ENCODE measurements at regions not wholly inside any gene's neighbourhood (a gene's known extent, or its start where the extent isn't known, plus 50 kb on each side); places are given as distances from the start of the nearest gene placed in this dataset.
"Not testable (repeated sequence)": the region's sequence is repeated elsewhere in the genome, so short reads cannot be mapped to it uniquely, and the experiment has no call there.

- DNase-seq: no peak
Measured at GRCh38 chr14:97077687-97078086, 280.5 kb downstream of the VRK1 start.

- DNase-seq: no peak
Measured at GRCh38 chr14:97080991-97081390, 283.8 kb downstream of the VRK1 start.

DNA sequence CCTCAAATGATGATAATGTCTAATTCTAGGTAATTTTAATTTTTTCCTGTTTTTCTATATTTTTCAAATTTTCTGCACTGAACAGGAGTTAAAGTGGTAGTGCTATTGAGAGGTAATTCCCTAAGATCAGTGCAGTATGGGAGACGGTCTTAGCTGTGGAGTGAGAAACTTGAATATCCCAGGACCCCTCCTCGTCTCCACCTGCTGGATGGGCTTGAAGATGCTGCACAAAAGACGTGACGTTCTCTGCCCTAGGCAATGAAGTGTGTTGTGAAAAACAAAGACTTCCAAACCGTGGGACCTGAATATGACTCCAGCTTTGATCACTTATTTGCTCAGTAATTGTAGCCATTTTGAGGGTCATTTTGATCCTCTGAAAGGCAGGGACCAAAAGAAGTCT is 298.1 kb downstream of the VRK1 start:
- DNase-seq: no peak

GRCh38 chr14:97097296-97097695 is 300.1 kb downstream of the VRK1 start:
- no peak for DNase-seq

GRCh38 chr14:97100306-97100705 is 303.1 kb downstream of the VRK1 start:
- DNase-seq: no peak

DNA sequence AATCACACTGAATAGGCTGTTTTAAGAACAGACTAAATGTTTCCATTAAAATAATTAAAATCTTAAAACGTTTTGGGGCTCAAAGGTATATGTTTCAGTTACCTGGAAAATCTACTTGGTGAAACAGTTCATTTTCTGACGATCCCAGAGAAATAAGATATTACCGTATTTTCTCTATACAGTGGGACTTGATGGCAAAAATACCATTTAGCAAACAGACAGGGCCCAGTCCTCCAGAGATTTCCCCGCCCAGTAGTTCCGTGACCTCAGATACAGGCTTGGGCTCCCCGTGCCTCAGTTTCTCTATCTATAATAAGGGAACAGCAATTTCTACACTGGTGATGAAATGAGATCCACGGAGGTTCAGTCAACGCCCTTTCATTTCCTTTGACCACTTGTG is 304.4 kb downstream of the VRK1 start:
- no peak for DNase-seq

- no peak for DNase-seq
Measured at GRCh38 chr14:97104029-97104428, 306.8 kb downstream of the VRK1 start.

GRCh38 chr14:97106166-97106565 is 309.0 kb downstream of the VRK1 start:
- DNase-seq: no peak

- DNase-seq: no peak
Measured at GRCh38 chr14:97106609-97107008, 309.4 kb downstream of the VRK1 start.

GRCh38 chr14:97107080-97107479 is 309.9 kb downstream of the VRK1 start:
- no peak for DNase-seq

GRCh38 chr14:97107760-97108159 is 310.6 kb downstream of the VRK1 start:
- DNase-seq: no peak

- no peak for DNase-seq
Measured at GRCh38 chr14:97109234-97109633, 312.1 kb downstream of the VRK1 start.

DNA sequence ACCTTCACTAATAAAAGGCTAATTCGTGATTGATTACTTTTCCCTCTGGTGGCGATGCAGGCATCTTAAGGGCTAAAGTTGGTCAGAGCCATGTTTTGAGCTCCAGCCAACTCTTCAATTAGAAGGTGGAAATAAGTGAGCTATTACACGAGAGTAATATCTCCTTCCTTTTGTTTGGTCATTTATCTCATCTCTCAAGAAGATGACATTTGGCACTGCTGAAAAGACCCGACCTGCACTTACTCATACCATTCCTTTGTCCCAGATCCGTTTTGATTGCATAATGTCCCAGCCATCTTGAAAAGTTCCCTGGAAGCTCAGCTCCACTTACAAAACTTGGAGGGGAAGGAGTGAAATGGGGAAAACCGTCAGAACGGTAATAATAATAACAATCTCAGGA is 316.2 kb downstream of the VRK1 start:
- no peak for DNase-seq

DNA sequence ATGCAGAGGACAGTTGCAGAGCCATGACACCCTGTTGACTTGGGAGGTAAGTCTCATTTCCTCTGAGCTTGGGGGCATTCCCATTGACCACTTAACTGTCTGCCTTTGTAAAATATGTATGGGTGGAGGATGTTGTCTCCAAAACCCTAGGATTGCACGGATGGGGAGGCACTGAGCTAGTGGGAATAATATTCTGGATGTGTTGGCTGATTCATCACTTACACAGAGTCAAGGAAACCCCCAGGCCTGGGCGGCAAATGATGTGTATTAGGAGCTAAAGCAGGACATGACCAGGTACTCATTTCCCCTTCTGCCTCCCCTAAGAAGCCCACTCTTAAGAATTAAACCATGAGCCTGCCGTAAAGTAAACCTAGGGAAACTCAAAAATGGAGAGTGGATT is 319.4 kb downstream of the VRK1 start:
- no peak for DNase-seq

DNA sequence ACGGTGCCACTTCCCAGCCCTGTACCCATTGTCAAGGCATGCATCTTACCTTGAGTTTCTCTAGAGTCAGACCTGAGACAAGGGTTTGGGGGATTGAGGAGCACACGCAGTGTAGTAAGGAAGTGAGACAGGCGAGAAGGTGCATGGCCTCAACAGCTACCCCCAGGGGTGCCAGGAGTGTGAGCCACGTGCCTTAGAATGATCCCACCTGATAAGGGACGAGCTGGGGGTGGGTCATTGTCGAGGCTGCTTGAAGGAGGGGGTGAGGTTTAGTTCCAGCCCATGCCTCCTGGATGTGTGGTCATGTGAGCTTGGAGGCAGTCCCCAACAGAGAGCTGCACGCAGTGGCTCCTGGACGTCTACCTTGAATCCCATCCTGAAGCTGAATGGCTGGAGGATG is 320.5 kb downstream of the VRK1 start:
- no peak for DNase-seq

DNA sequence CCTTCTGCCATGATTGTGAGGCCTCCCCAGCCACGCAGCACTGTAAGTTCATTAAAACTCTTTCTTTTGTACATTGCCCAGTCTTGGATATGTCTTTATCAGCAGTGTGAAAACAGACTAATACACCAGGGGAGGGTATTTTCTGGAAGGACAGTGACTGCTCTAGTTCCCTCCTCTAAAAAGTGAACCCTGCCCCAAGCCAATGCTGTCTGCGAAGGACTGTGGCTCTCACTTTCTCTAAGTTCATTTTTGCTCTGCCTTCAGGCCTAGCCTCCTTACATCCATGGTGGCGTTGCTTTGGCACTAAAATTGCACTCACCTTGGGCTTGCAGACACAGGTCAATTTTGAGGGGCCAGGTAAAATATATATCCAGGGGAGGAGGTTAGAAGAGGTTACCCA is 323.0 kb downstream of the VRK1 start:
- DNase-seq: no peak

DNA sequence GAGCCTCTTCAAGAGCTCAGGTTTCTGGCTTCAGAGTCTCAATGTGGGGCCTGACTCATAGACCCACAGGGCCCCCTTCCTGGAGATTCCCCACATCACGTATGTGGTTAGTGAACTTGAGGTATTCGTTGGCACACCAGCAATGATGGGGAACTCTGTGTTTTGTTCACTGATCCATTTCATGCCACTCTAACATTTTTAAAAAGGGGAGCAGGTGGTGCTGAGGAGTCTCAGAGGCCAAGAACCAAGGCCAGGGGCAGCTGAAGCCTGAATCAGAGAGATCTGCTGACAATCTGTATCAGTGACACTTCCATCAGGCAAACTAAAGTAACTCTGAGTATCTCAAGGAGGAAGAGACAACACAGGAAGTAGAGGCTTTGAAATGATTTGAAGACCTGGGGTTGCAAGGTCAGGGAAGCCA is 323.4 kb downstream of the VRK1 start:
- no peak for DNase-seq

DNA sequence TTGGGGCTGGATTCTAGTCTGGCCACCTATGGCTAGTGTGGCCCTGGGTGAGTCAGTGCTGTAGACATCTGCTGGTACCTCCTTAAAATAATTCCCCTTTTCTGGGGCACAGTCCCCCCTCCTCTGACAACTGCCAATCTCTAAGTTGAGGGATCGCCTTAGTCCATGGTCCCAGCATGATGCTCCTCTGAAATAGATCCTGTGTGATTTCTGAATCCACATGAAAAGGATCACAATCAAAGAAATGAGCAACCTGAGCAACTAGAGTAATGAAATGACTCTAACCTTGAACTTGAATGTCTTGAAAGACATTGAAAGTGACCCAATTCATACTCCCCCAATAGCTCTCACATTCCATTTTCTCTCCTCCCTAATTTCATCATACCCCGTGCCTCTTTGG is 332.5 kb downstream of the VRK1 start:
- DNase-seq: no peak

- not testable (repeated sequence) for DNase-seq
Measured at GRCh38 chr14:97135847-97136246, 338.7 kb downstream of the VRK1 start.

- no peak for DNase-seq
Measured at GRCh38 chr14:97137705-97138104, 340.5 kb downstream of the VRK1 start.

- no peak for DNase-seq
Measured at GRCh38 chr14:97138801-97139200, 341.6 kb downstream of the VRK1 start.

- DNase-seq: no peak
Measured at GRCh38 chr14:97143011-97143410, 345.8 kb downstream of the VRK1 start.

DNA sequence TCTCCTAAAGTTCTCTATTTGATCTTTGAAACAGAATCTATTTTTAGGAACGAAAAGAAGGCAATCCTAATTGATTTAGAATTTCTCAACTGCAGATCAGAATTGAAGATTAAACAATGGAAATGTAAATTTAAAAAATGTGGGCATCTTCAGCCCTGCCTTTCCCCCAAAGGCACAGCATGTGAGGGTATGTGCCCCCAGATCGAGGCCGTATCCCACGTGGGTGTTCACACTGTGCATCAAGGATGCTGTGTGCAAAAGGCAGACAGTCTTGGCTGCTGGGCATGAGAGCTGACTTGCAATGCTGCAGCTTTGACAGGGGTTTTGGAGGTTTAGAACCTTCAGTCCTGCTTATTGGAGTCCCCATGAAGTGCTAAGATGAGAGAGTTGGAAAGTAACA is 346.3 kb downstream of the VRK1 start:
- no peak for DNase-seq

- not testable (repeated sequence) for DNase-seq
Measured at GRCh38 chr14:97148021-97148420, 350.8 kb downstream of the VRK1 start.

DNA sequence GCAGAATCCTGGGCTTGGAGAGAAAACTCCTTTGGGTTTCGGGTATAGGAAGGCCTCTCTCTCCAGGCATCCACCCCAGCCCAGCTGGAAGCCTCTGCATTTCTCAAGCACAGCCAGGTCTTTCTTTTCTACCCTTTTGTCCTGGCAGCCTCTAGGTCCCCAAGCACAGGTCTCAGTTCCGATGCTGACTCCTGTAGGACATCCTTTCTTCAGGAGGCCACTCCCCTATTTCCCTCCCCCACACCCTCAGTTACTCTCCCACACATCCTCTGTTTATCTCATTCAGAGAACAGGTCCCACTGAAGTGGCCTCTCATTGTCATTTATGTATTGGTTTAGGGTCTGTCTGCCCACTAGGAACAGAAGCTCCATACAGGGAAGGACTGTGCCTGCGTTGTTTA is 352.6 kb downstream of the VRK1 start:
- DNase-seq: no peak

DNA sequence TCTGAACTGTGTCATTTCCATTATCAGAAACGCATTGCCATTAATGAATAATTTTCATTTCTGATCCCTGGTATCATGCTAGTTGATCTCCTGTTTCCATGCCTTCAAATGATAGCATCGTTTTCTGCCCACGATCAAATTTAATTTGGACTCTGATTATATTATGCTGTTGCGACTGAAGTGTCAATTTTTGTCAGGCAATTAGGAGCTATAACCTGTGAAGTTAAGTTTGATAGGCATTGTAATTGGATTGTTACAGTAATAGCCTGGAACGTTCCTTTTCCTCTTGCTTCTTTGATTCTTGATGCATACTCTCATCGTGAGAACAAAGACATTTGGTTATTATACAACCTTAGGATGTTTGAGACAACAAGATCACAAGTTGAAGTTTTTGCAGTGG is 356.3 kb downstream of the VRK1 start:
- no peak for DNase-seq
